Right renal cortex interstitium (tissue), 3 donors: ENCODE measurements at regions not wholly inside any gene's neighbourhood (a gene's known extent, or its start where the extent isn't known, plus 50 kb on each side); places are given as distances from the start of the nearest gene placed in this dataset.
A peak's percentile ranks its signal among the peaks of the same experiment; 100 is the strongest.

ENCODE experiments used
- DNase-seq, 3 donors: peaks; one replicate each; pipeline ENCODE4 v3.0.0-alpha.2; 2013; ENCODE audit warnings: low read depth in 3 of 3, low spot score in 2 of 3

DNA sequence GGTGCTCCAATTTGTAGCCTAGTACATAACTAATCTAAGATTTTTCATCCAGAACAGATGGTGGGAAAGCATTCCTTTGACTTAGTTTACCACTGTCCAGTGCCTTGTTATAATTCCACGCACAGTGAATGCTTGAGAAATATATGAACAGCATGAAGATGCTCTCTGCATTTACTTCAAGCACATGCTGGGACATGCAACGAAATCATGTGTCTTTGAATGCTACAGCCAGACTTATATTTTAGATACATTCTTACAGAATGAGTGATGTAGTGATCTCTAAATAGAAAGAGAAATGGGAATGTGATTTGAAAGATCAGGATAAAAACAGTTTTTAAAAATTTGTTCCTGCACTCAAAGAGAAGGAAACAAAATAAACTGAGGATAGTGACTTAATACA, 398.3 kb downstream of the FBXO15 start:
- no peak for DNase-seq

GRCh38 chr18:73748731-73749130, 398.9 kb downstream of the FBXO15 start:
- DNase-seq = no peak

DNA sequence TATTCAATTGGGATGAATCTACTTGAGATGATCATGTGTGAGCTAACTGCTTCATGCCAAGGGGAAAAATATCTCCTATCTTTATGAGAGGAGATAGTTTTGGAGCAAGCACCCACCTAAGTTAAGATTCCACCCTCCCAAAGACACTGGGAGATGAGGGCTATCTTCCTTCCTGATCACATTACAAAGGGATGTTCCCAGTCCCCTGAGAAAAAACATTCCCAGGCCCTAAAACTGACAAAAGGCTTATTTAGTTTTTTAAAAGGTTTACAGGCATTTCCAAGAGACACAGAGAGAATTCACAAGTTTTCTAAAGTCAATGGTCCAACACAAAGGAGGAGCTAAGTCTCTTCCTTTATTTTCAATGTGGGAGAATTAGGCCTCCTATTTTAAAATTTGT, 401.5 kb downstream of the FBXO15 start:
- no peak for DNase-seq

DNA sequence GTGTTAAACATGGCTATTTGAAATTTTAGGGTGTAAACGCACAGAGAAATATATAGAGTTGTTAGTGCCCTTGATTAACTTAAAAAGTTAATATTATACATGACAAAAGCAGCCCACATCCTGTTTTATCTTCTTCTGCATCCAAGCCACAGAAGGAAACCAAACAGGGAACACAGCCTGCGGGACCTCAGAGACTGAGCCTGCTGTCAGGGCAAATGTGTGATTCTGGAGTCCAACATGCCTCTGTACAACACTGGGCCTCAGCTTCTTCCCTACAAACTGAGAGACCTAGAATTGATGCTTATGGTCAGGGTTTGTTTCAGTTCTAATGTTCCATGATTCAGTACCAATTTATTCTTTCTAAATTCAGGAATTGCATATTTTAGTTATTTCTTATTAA, 404.7 kb downstream of the FBXO15 start:
- DNase-seq = no peak

DNA sequence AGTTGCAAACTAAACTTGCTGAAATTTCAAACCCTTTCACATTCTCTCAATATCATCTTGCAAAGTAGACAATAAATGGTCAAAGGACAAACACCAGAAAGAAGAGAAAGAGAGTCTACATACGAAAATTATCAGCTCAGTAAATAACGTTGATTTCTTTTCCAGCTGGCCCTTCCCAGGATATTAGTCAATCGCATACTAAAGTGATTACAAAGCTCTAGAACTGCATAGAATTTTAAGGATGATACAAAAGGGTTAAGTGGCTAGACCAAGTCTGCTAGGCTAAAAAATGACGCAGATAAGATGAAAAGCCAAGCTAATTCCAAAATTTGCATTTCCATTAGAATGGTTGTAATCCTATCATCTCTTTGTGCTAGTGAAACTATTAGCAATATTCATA, 405.7 kb downstream of the FBXO15 start:
- DNase-seq = no peak

- no peak for DNase-seq
Observed at GRCh38 chr18:73739098-73739497, 408.5 kb downstream of the FBXO15 start.

DNA sequence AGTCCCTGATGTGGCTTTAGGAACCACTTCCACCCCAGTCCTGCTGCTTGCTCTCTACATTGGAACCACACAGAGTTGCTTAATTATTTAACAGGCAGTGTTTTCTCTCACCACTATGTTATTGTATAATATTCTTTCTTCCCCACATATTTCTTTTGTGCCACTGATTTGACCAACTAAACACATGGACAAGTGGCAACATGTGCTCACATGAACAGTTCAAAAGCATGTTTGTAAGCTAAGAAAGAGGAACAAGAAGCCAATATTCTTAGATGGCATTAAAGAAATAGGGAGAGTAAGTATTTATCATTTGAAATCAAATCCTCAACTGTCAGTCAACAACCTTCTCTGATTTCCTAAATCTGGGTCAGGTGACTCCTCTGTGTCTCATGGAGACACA, 409.6 kb downstream of the FBXO15 start:
- no peak for DNase-seq

DNA sequence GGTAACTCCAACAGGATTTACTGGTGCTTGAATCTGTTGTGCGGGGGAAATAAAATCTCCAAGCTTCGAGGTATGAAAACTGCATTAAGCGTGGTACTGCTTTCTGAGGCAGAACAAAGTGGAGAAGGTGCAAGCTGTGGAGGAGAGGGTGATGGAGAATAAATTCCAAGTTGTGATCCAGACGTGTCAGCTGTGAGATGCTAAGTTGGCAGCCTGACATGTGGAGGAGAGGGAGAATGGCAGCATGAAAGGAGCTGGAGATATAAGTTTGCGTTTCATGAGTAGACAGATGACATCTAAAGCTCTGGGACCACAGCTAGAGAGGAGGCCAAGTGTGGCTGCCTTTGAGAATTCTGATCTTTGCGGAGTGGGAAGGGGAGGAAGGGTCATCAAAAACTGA, 411.8 kb downstream of the FBXO15 start:
- no peak for DNase-seq

GRCh38 chr18:73733806-73734314, 413.8 kb downstream of the FBXO15 start:
- DNase-seq = no peak

- no peak for DNase-seq
Observed at GRCh38 chr18:73733376-73733775, 414.3 kb downstream of the FBXO15 start.

GRCh38 chr18:73728657-73729056, 419.0 kb downstream of the FBXO15 start:
- DNase-seq = no peak

DNA sequence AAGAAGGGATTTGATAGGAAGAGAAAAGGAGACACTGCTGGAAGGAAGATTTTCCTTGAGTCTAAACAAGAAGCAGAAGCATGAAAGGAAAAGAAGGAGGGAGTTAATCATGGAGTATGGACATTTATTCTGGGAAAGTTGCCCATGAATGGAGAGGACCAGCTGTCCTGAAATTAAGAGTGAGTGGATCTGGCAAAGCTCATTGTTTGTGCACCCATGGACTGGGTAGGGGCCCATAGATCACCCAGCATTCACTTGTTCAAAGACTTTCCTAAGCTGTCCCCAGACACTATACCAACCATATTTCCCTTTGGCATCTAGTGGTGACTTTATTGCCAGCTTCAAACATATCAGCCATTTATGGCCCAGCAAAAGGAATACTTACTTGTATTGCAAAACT, 422.7 kb downstream of the FBXO15 start:
- no peak for DNase-seq

DNA sequence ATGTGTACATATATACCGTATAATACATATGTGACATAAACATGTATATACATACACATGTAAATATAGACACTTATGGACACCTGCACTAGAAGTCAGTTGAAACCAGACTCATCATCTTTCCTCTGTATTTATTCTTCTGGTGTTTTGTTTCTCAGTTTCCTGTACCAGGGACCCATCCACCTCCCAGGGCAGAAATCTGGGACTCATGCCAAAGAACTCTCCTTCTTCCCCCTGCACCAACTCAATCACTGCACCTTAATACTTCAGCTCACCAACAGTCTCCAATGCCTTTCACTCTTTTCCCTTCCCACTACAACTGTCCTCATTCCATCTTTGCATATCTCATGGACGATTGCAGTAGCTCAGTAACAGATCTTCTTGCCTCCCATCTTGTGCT, 428.0 kb downstream of the FBXO15 start:
- no peak for DNase-seq

GRCh38 chr18:73717570-73717969, 430.1 kb downstream of the FBXO15 start:
- DNase-seq = no peak

DNA sequence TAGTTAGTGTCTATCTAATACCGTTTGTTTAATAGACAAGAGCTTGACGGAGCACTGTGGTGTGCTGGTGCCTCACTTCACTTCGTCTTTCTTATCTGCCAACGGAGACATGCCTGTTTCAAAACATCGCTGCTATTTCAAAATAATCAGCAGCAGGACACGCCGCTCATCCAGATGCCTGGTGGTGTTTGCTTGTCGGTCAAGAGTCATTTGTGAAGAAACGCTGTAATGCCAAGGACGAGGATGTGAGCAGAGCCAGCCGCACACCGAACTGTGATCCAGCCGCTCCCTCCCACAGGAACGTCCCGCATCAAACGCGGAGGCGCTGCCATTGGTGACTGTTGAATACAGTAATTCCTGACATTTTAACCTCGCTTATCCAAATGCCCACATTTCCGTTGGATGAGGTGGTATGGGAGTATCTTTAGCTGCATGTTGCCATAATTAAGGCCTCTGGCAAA, 432.4 kb downstream of the FBXO15 start:
- no peak for DNase-seq

GRCh38 chr18:73714466-73714865, 433.2 kb downstream of the FBXO15 start:
- peak in 2 of 3 donors; percentile 4 to 14 for DNase-seq

GRCh38 chr18:73711256-73711655, 436.4 kb downstream of the FBXO15 start:
- no peak for DNase-seq

- DNase-seq = no peak
Observed at GRCh38 chr18:73708591-73708990, 439.0 kb downstream of the FBXO15 start.

DNA sequence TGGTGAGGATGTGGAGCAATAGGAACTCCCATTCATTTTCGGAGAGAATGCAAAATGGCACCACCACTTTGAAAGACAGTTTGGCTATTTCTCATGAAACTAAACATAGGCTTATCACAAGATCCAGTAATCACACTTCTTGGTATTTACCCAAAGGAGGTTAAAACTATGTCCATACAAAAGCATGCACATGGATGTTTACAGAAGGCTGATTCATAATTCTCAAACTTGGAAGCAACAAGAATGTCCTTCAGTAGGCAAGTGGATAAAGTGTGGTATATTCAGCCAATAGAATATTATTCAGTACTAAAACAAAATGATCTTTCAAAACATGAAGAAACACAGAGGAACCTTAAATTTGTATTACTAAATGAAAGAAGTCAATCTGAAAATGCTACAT, 440.6 kb downstream of the FBXO15 start:
- DNase-seq = no peak

DNA sequence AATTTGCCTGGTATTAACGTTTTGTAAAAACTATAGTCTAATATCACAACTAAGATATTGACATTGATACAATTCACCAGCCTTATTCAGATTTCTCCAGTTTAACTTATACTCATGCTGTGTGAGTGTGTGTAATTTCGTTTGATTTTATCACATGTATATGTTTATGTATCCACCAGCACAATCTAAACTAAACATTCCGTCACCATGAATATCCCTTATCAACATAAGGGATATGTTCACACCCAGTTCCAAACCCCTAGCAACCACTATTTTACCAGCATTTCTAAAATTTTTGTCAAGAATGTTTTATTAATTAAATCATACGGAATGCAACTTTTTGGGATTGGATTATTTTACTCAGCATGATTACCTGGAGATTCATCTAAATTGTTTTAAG, 450.3 kb downstream of the FBXO15 start:
- DNase-seq = no peak

- no peak for DNase-seq
Observed at GRCh38 chr18:73696698-73697097, 450.9 kb downstream of the FBXO15 start.

DNA sequence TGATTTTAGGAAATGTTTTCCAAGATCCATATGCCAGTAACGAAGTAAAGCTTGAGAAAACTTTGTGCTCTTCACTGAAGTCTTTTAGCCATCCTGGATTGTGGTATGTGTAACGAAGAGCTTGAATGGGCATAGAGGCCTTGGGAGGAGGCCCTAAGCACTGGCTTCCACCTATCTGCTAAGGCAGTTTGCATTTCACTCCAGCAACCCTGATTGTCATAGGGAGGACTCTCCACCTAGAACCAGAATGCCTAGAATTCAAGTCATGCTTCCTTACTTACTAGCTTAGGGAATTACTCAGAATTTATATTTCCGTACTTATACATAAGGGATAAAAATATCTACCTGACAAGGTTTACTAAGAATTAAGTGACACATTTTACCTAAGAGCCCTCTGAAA, 451.5 kb downstream of the FBXO15 start:
- DNase-seq = no peak

DNA sequence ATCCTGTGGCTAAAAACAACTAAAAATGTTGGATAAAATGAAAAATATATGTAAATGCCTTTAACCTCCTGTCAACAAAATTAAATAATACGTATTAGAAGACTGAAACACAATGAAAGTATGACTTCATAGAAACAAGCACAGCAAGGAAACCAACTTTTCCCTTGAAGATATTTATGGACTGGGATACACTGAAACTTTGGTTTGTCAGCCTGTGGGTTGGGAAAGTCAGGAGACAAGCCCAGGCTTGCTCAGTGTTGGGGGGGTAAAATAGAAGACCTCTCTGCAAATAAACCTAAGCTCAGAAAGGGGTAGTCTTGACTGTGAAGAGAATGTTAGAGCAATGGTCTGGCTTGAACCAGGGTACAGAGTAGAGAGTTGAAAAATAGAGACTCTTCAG, 454.5 kb downstream of the FBXO15 start:
- DNase-seq = no peak

- no peak for DNase-seq
Observed at GRCh38 chr18:73691624-73692023, 456.0 kb downstream of the FBXO15 start.
